ENCODE measurements at regions not wholly inside any gene's neighbourhood (a gene's known extent, or its start where the extent isn't known, plus 50 kb on each side); places are given as distances from the start of the nearest gene placed in this dataset.

GRCh38 chr3:188076176-188076575, 77.8 kb upstream of the LPP start:
- in situ Hi-C loops (cut with MboI; ENCODE audit: low sequenced_read_pairs) (no loop called here), dilution Hi-C loops (cut with HindIII; ENCODE audit: low sequenced_read_pairs, unreplicated experiment) (no loop called here), intact Hi-C loops (cut with micrococcal nuclease) (no loop called here)
- Histone ChIP-seq H3K27ac (ENCODE audit: insufficient read depth, low read length) (no peak overlapping the region), H3K79me1 (ENCODE audit: low read depth in 1 of 2, low read length in 2 of 2) (no peaks in the 10 kb centered on the region), H4K8ac (ENCODE audit: low read depth in 2 of 2, low read length in 2 of 2) (no peak overlapping the region), H2BK20ac (ENCODE audit: low read depth, low read length) (no peak overlapping the region), H3K9me3 (ENCODE audit: control insufficient read depth, insufficient read depth, low read length) (no peaks in the 10 kb centered on the region), H4K91ac (ENCODE audit: insufficient read depth, low read depth, low read length) (no peak overlapping the region), H3K9me1 (ENCODE audit: insufficient read depth, low read length) (peaks cover 4% of the 10 kb centered on the region), H3K4me2 (ENCODE audit: low read depth, low read length) (no peak overlapping the region), H3K4me1 (ENCODE audit: control insufficient read depth, insufficient read depth, low read length) (peaks cover 7% of the 10 kb centered on the region), H4K5ac (ENCODE audit: low read depth, low read length) (no peak overlapping the region), H2AFZ (replicated peaks; ENCODE audit: low read length, poor library complexity) (no peak overlapping the region), H3K4ac (ENCODE audit: low read depth, low read length) (no peak overlapping the region), H2AK5ac (ENCODE audit: low read depth, low read length) (no peak overlapping the region), H3K27me3 (ENCODE audit: control insufficient read depth, insufficient read depth, low read length) (no peaks in the 10 kb centered on the region), H2AK9ac (replicated peaks; ENCODE audit: low read depth, low read length, poor library complexity) (no peak overlapping the region), H3K18ac (ENCODE audit: low read depth, low read length) (no peak overlapping the region), H2BK15ac (ENCODE audit: low read depth, low read length) (no peak overlapping the region), H4K20me1 (ENCODE audit: insufficient read depth, low read length) (no peaks in the 10 kb centered on the region), H2BK120ac (ENCODE audit: low read depth, low read length) (no peak overlapping the region), H3K23ac (ENCODE audit: low read depth, low read length) (no peak overlapping the region), H3K4me3 (ENCODE audit: insufficient read depth, low read depth, low read length) (no peak overlapping the region), H3K9ac (ENCODE audit: low read depth, low read length) (no peak overlapping the region), H3K14ac (replicated peaks; ENCODE audit: low read depth, low read length) (no peak overlapping the region), H3K56ac (ENCODE audit: extremely low read depth, insufficient read depth, low read length) (no peak overlapping the region), H2BK5ac (ENCODE audit: low read depth, low read length, poor library complexity, severe bottlenecking) (no peak overlapping the region), H3K36me3 (ENCODE audit: control insufficient read depth, insufficient read depth, low read length) (no peaks in the 10 kb centered on the region)
- no TSS peak for BruUV-seq (replicated peaks)
- ATAC-seq (ENCODE audit: low read depth) (no peak), DNase-seq (no peak)
- ChIA-PET CTCF (interaction anchor here (0.6 kb wide), 1 partner anchor 34 kb away, joined by 3 read pairs; no protein-coding TSS in a partner anchor), POLR2A (ENCODE audit: unreplicated experiment) (no interaction called here)
- no peak for TF ChIP-seq NFE2L2 (IDR thresholded peaks at IDR 0.05; ENCODE audit: low read depth, low read length)
- no peak for TF ChIP-seq MAZ (IDR thresholded peaks at IDR 0.05; ENCODE audit: borderline replicate concordance, low read depth, low read length)
- WGBS, 2 experiments (ENCODE audit: extremely low coverage in 2 of 2, insufficient read length in 1 of 2), result 60% methylated on average over 1 of the region's 4 CpGs; no CpG with 5 or more reads in 1 of the 2 experiments

All from IMR-90 (cell line).